ENCODE measurements at regions not wholly inside any gene's neighbourhood (a gene's known extent, or its start where the extent isn't known, plus 50 kb on each side); places are given as distances from the start of the nearest gene placed in this dataset.

DNA sequence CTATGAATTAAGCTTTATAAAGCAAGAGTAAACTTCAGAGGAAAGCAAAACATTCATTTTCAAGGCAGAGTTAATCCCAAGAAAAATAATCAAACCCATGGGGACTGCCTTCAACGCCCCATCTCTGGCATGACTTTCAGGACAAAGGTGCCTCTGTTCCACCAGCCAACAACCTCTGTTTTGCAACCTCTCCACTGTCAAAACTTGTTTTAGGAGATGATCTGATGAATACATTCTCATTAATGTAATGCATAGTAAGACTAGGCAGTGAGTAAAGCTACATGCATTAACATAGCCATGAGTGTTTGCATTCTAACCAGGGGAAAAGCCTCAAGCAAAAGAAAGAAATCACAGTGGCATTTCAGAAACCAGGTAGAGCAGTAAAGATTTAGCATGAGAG is 357.0 kb downstream of the FBXO15 start:
- in situ Hi-C loops (cut with MboI) (no loop called here), intact Hi-C loops (cut with micrococcal nuclease; ENCODE audit: unreplicated experiment) (no loop called here)
- TF ChIP-seq SREBF1 (IDR thresholded peaks at IDR 0.05; ENCODE audit: low read length): no peak
- no peak for TF ChIP-seq ZZZ3 (IDR thresholded peaks at IDR 0.05; ENCODE audit: control insufficient read depth, insufficient read length, low read depth)
- TF ChIP-seq NBN (IDR thresholded peaks at IDR 0.05): no peak
- TF ChIP-seq CHD2 (IDR thresholded peaks at IDR 0.05; ENCODE audit: borderline replicate concordance, low read depth, low read length): no peak
- TF ChIP-seq NFYA (IDR thresholded peaks at IDR 0.05; ENCODE audit: borderline replicate concordance, low read depth, low read length): no peak
- no peak for TF ChIP-seq IRF3 (IDR thresholded peaks at IDR 0.05)
- no peak for TF ChIP-seq ZSCAN29 (IDR thresholded peaks at IDR 0.05)
- TF ChIP-seq, protein P1, sequence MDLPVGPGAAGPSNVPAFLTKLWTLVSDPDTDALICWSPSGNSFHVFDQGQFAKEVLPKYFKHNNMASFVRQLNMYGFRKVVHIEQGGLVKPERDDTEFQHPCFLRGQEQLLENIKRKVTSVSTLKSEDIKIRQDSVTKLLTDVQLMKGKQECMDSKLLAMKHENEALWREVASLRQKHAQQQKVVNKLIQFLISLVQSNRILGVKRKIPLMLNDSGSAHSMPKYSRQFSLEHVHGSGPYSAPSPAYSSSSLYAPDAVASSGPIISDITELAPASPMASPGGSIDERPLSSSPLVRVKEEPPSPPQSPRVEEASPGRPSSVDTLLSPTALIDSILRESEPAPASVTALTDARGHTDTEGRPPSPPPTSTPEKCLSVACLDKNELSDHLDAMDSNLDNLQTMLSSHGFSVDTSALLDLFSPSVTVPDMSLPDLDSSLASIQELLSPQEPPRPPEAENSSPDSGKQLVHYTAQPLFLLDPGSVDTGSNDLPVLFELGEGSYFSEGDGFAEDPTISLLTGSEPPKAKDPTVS (IDR thresholded peaks at IDR 0.05; ENCODE audit: low read depth, low read length): no peak
- no peak for TF ChIP-seq NFYB (IDR thresholded peaks at IDR 0.05; ENCODE audit: insufficient read depth, low read depth, low read length)
- no peak for TF ChIP-seq MYB (IDR thresholded peaks at IDR 0.05; ENCODE audit: borderline replicate concordance, low read depth, low read length)
- no peak for TF ChIP-seq POLR2AphosphoS2 (IDR thresholded peaks at IDR 0.05; ENCODE audit: low read depth, low read length)
- TF ChIP-seq, protein P2, sequence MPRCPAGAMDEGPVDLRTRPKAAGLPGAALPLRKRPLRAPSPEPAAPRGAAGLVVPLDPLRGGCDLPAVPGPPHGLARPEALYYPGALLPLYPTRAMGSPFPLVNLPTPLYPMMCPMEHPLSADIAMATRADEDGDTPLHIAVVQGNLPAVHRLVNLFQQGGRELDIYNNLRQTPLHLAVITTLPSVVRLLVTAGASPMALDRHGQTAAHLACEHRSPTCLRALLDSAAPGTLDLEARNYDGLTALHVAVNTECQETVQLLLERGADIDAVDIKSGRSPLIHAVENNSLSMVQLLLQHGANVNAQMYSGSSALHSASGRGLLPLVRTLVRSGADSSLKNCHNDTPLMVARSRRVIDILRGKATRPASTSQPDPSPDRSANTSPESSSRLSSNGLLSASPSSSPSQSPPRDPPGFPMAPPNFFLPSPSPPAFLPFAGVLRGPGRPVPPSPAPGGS (IDR thresholded peaks at IDR 0.05; ENCODE audit: borderline replicate concordance, insufficient read depth, low read depth, low read length, poor library complexity, severe bottlenecking): no peak
- Histone ChIP-seq H3K4me2 (ENCODE audit: control insufficient read depth, insufficient read depth) (no peak overlapping the region), H3K9ac (ENCODE audit: control insufficient read depth, insufficient read depth, low read length) (no peak overlapping the region), H3K36me3 (ENCODE audit: control insufficient read depth in 2 of 2, insufficient read depth in 2 of 2, low read length in 1 of 2) (no peaks in the 10 kb centered on the region), H3K9me3 (replicated peaks; ENCODE audit: control insufficient read depth, insufficient read depth, low read length) (no peaks in the 10 kb centered on the region), H3K27me3 (replicated peaks in 1 of 2; ENCODE audit: control insufficient read depth in 2 of 2, insufficient read depth in 2 of 2, low read length in 1 of 2) (no peaks in the 10 kb centered on the region; a peak in 1 of 4 replicates), H3K79me2 (ENCODE audit: control insufficient read depth, insufficient read depth, low read length) (no peaks in the 10 kb centered on the region), H2AFZ (ENCODE audit: control insufficient read depth, low read depth, low read length) (no peak overlapping the region), H4K20me1 (ENCODE audit: control insufficient read depth, insufficient read depth) (no peaks in the 10 kb centered on the region), H3K4me3 (no peak overlapping the region), H3K4me1 (ENCODE audit: control insufficient read depth, insufficient read depth, low read length) (no peaks in the 10 kb centered on the region), H3K27ac (ENCODE audit: control insufficient read depth, insufficient read depth) (no peak overlapping the region)
- CTCF ChIA-PET: interaction anchor here (1.4 kb wide), 1 partner anchor 52 kb away, joined by 3 read pairs; no protein-coding TSS in a partner anchor
- SMC1A ChIA-PET (ENCODE audit: uncharacterized antibody, unreplicated experiment): interaction anchor here (1.1 kb wide), 1 partner anchor 8 kb away, joined by 5 read pairs; no protein-coding TSS in a partner anchor
- no peak for FAIRE-seq
- no TSS peak for BruUV-seq (replicated peaks)
- DNase-seq (ENCODE audit: low read depth, low spot score): no peak
- POLR2A ChIA-PET: no interaction called here
- no peak for ATAC-seq
- RAD21 ChIA-PET (ENCODE audit: unreplicated experiment): no interaction called here
- 0% methylated on average over 1 of the region's 1 CpG for WGBS (ENCODE audit: insufficient coverage, insufficient replicate concordance, low lambda C conversion rate, missing lambda C conversion rate)
